HL-60 (cell line): ENCODE measurements at regions not wholly inside any gene's neighbourhood (a gene's known extent, or its start where the extent isn't known, plus 50 kb on each side); places are given as distances from the start of the nearest gene placed in this dataset.

Source experiments
- GABPA ChIP-seq: IDR thresholded peaks from 2 replicates; pipeline ENCODE4 v1.6.1; 2012; ENCODE audit warnings: low read depth
- TF ChIP-seq, protein P1 (sequence below): IDR thresholded peaks from one replicate; pipeline ENCODE4 v1.5.1; 2011; ENCODE audit warnings: low read length, control low read depth, inconsistent platforms; ENCODE audit not compliant: insufficient read depth

DNA sequence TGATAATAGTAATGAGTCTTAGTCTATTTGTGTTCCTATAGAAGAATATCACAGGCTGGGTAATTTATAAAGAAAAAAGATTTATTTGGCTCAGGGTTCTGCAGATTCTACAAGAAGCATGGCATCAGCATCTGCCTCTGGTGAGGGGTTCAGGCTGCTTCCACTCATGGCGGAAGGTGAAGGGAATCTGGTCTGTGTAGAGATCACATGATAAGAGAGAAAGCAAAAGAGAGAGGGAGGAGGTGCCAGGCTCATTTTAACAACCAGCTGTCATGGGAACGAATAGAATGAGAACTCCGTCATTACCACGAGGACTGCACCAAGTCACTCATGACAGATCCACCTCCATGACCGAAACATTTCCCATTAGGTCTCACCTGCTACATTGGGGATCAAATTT lies 664.0 kb upstream of the SGO1 start:
- TF ChIP-seq, protein P1, sequence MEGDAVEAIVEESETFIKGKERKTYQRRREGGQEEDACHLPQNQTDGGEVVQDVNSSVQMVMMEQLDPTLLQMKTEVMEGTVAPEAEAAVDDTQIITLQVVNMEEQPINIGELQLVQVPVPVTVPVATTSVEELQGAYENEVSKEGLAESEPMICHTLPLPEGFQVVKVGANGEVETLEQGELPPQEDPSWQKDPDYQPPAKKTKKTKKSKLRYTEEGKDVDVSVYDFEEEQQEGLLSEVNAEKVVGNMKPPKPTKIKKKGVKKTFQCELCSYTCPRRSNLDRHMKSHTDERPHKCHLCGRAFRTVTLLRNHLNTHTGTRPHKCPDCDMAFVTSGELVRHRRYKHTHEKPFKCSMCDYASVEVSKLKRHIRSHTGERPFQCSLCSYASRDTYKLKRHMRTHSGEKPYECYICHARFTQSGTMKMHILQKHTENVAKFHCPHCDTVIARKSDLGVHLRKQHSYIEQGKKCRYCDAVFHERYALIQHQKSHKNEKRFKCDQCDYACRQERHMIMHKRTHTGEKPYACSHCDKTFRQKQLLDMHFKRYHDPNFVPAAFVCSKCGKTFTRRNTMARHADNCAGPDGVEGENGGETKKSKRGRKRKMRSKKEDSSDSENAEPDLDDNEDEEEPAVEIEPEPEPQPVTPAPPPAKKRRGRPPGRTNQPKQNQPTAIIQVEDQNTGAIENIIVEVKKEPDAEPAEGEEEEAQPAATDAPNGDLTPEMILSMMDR: no peak
- TF ChIP-seq GABPA: no peak
